HL-60 (cell line): ENCODE measurements at regions not wholly inside any gene's neighbourhood (a gene's known extent, or its start where the extent isn't known, plus 50 kb on each side); places are given as distances from the start of the nearest gene placed in this dataset.

Experiments
- GABPA ChIP-seq: IDR thresholded peaks from 2 replicates; pipeline ENCODE4 v1.6.1; 2012; ENCODE audit warnings: low read depth
- POLR2AphosphoS5 ChIP-seq: IDR thresholded peaks from 2 replicates; pipeline ENCODE4 v1.6.1; 2012; ENCODE audit warnings: low read depth
- SPI1 ChIP-seq: IDR thresholded peaks from 2 replicates; pipeline ENCODE4 v1.6.1; 2012; ENCODE audit warnings: low read depth, mild to moderate bottlenecking, borderline replicate concordance
- TF ChIP-seq, protein P1 (sequence below): IDR thresholded peaks from one replicate; pipeline ENCODE4 v1.5.1; 2011; ENCODE audit warnings: low read length, control low read depth, inconsistent platforms; ENCODE audit not compliant: insufficient read depth
- TF ChIP-seq, protein P2 (sequence below): IDR thresholded peaks from 2 replicates; pipeline ENCODE4 v1.6.1; 2012; ENCODE audit warnings: low read depth; ENCODE audit not compliant: insufficient replicate concordance

DNA sequence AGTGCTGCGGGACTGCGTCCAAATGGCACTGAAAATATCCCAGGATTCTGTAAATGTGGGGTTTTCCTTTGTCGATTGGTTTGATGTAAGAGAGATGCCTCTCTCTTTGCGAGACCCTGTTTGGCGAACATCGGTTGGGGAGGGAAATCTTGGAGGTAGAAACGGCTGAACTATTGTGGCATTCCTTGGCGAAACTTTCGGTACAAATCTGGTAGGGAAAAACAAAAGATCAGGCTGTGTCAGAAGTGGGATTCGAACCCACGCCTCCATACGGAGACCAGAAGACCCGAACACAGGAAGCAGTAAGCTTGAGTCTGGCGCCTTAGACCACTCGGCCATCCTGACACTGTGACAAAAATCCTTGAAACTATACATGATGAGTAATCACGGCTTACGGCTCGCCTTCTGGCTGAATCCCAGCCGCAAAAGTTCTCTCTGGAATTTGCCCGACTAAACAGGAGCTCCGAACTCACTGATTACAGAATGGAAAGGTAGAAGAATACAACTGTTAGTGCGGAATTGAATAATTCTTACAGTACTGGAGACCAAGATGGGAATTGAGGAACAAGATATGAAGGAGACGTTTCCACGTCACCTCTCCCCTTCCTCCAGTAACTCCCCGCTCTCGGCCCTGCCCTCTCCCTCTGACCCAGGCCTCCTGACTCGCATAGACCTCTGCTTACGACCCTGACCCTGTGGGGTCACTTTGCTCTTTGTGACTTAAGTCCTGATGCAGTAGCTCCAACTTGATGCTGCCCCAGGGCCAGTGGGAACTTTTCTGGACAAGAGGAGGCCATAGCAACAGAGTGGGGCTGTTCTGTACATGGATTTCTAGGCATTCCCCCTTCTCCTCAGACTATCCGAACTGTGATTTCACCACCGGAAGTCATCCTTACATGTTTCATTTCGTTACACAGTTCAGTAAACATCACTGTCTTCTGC lies 132.8 kb upstream of the ZNF184 start:
- TF ChIP-seq, protein P1, sequence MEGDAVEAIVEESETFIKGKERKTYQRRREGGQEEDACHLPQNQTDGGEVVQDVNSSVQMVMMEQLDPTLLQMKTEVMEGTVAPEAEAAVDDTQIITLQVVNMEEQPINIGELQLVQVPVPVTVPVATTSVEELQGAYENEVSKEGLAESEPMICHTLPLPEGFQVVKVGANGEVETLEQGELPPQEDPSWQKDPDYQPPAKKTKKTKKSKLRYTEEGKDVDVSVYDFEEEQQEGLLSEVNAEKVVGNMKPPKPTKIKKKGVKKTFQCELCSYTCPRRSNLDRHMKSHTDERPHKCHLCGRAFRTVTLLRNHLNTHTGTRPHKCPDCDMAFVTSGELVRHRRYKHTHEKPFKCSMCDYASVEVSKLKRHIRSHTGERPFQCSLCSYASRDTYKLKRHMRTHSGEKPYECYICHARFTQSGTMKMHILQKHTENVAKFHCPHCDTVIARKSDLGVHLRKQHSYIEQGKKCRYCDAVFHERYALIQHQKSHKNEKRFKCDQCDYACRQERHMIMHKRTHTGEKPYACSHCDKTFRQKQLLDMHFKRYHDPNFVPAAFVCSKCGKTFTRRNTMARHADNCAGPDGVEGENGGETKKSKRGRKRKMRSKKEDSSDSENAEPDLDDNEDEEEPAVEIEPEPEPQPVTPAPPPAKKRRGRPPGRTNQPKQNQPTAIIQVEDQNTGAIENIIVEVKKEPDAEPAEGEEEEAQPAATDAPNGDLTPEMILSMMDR: no peak
- no peak for TF ChIP-seq POLR2AphosphoS5
- TF ChIP-seq, protein P2, sequence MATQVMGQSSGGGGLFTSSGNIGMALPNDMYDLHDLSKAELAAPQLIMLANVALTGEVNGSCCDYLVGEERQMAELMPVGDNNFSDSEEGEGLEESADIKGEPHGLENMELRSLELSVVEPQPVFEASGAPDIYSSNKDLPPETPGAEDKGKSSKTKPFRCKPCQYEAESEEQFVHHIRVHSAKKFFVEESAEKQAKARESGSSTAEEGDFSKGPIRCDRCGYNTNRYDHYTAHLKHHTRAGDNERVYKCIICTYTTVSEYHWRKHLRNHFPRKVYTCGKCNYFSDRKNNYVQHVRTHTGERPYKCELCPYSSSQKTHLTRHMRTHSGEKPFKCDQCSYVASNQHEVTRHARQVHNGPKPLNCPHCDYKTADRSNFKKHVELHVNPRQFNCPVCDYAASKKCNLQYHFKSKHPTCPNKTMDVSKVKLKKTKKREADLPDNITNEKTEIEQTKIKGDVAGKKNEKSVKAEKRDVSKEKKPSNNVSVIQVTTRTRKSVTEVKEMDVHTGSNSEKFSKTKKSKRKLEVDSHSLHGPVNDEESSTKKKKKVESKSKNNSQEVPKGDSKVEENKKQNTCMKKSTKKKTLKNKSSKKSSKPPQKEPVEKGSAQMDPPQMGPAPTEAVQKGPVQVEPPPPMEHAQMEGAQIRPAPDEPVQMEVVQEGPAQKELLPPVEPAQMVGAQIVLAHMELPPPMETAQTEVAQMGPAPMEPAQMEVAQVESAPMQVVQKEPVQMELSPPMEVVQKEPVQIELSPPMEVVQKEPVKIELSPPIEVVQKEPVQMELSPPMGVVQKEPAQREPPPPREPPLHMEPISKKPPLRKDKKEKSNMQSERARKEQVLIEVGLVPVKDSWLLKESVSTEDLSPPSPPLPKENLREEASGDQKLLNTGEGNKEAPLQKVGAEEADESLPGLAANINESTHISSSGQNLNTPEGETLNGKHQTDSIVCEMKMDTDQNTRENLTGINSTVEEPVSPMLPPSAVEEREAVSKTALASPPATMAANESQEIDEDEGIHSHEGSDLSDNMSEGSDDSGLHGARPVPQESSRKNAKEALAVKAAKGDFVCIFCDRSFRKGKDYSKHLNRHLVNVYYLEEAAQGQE: no peak
- TF ChIP-seq GABPA: no peak
- TF ChIP-seq SPI1: no peak
